Peyer's patch (tissue), 4 donors: ENCODE measurements at regions not wholly inside any gene's neighbourhood (a gene's known extent, or its start where the extent isn't known, plus 50 kb on each side); places are given as distances from the start of the nearest gene placed in this dataset.

Experiments
- CTCF ChIP-seq, 6 experiments: fragments of 450-650 bp in 4 of 6; fragments of 200-600 bp in 2 of 6; sonication (generic) in 1 of 6; IDR thresholded peaks; one replicate each; pipeline ENCODE4 v1.5.1; 2017 to 2019; ENCODE audit warnings: antibody characterized with exemption in 6 of 6, mild to moderate bottlenecking in 3 of 6, moderate library complexity in 1 of 6
- POLR2A ChIP-seq, 2 donors: fragments of 450-650 bp; IDR thresholded peaks; one replicate each; pipeline ENCODE4 v1.5.1; 2017; ENCODE audit warnings: antibody characterized with exemption in 2 of 2, mild to moderate bottlenecking in 2 of 2, moderate library complexity in 2 of 2

- no peak for TF ChIP-seq CTCF (IDR thresholded peaks at IDR 0.05)
- no peak for TF ChIP-seq POLR2A (IDR thresholded peaks at IDR 0.05)
Measured at GRCh38 chr9:26677965-26678706, 214.5 kb downstream of the CAAP1 start.
